Stomach smooth muscle (tissue), 2 donors: ENCODE measurements at regions not wholly inside any gene's neighbourhood (a gene's known extent, or its start where the extent isn't known, plus 50 kb on each side); places are given as distances from the start of the nearest gene placed in this dataset.

ENCODE experiments used
- H3K27ac ChIP-seq: one replicate; pipeline ENCODE4 v1.7.0; 2013; ENCODE audit warnings: mild to moderate bottlenecking, low read length, inconsistent platforms
- H3K27me3 ChIP-seq, 2 donors: one replicate each; pipeline ENCODE4 v1.7.0; 2013; ENCODE audit warnings: low read length in 2 of 2; ENCODE audit not compliant: insufficient read depth in 2 of 2, control insufficient read depth in 1 of 2
- H3K36me3 ChIP-seq, 2 donors: one replicate each; pipeline ENCODE4 v1.7.0; 2013; ENCODE audit warnings: low read length in 2 of 2; ENCODE audit not compliant: control insufficient read depth in 2 of 2, insufficient read depth in 2 of 2
- H3K4me1 ChIP-seq: one replicate; pipeline ENCODE4 v1.7.0; 2013; ENCODE audit warnings: low read length; ENCODE audit not compliant: control insufficient read depth, insufficient read depth
- H3K4me3 ChIP-seq, 2 donors: one replicate each; pipeline ENCODE4 v1.7.0; 2013; ENCODE audit warnings: low read length in 2 of 2
- H3K9ac ChIP-seq, 2 donors: one replicate each; pipeline ENCODE4 v1.7.0; 2013; ENCODE audit warnings: low read length in 2 of 2, mild to moderate bottlenecking in 1 of 2
- H3K9me3 ChIP-seq, 2 donors: one replicate each; pipeline ENCODE4 v1.7.0; 2013; ENCODE audit warnings: low read length in 2 of 2; ENCODE audit not compliant: control insufficient read depth in 2 of 2
- donor health status: healthy.
- donor health status: Pancreatic carcinoma.

- Histone ChIP-seq H3K9ac (no peak overlapping the region), H3K27ac (no peak overlapping the region), H3K27me3 (no peaks in the 10 kb centered on the region), H3K9me3 (no peaks in the 10 kb centered on the region), H3K36me3 (no peaks in the 10 kb centered on the region), H3K4me3 (no peak overlapping the region), H3K4me1 (no peaks in the 10 kb centered on the region)
Measured at GRCh38 chr3:82053236-82053635, 291.8 kb upstream of the GBE1 start.

GRCh38 chr3:82050382-82050781 lies 288.9 kb upstream of the GBE1 start:
- Histone ChIP-seq H3K27me3 (no peaks in the 10 kb centered on the region), H3K9ac (no peak overlapping the region), H3K4me1 (no peaks in the 10 kb centered on the region), H3K4me3 (no peak overlapping the region), H3K9me3 (no peaks in the 10 kb centered on the region), H3K36me3 (no peaks in the 10 kb centered on the region), H3K27ac (no peak overlapping the region)

GRCh38 chr3:82048711-82049110 lies 287.3 kb upstream of the GBE1 start:
- Histone ChIP-seq H3K9ac (no peak overlapping the region), H3K9me3 (no peaks in the 10 kb centered on the region), H3K36me3 (no peaks in the 10 kb centered on the region), H3K4me3 (no peak overlapping the region), H3K27me3 (no peaks in the 10 kb centered on the region), H3K27ac (no peak overlapping the region), H3K4me1 (no peaks in the 10 kb centered on the region)

- no peak overlapping the region for H3K27ac ChIP-seq
- H3K27me3 ChIP-seq = no peaks in the 10 kb centered on the region
- H3K9me3 ChIP-seq = no peaks in the 10 kb centered on the region
- H3K36me3 ChIP-seq = no peaks in the 10 kb centered on the region
- no peak overlapping the region for H3K4me3 ChIP-seq
- no peak overlapping the region for H3K9ac ChIP-seq
- H3K4me1 ChIP-seq = no peaks in the 10 kb centered on the region
Measured at GRCh38 chr3:82044930-82045705, 283.7 kb upstream of the GBE1 start.

GRCh38 chr3:82038556-82038955 lies 277.1 kb upstream of the GBE1 start:
- Histone ChIP-seq H3K4me3 (no peak overlapping the region), H3K9ac (no peak overlapping the region), H3K27me3 (no peaks in the 10 kb centered on the region), H3K9me3 (no peaks in the 10 kb centered on the region), H3K36me3 (no peaks in the 10 kb centered on the region), H3K27ac (no peak overlapping the region), H3K4me1 (no peaks in the 10 kb centered on the region)

GRCh38 chr3:82033186-82033585 lies 271.7 kb upstream of the GBE1 start:
- Histone ChIP-seq H3K4me1 (no peaks in the 10 kb centered on the region), H3K9ac (no peak overlapping the region), H3K9me3 (no peaks in the 10 kb centered on the region), H3K27me3 (no peaks in the 10 kb centered on the region), H3K4me3 (no peak overlapping the region), H3K27ac (no peak overlapping the region), H3K36me3 (no peaks in the 10 kb centered on the region)

GRCh38 chr3:82031596-82031995 lies 270.2 kb upstream of the GBE1 start:
- H3K9ac ChIP-seq = no peak overlapping the region
- no peak overlapping the region for H3K4me3 ChIP-seq
- H3K27me3 ChIP-seq = no peaks in the 10 kb centered on the region
- no peaks in the 10 kb centered on the region for H3K9me3 ChIP-seq
- H3K4me1 ChIP-seq = no peaks in the 10 kb centered on the region
- H3K36me3 ChIP-seq = no peaks in the 10 kb centered on the region
- H3K27ac ChIP-seq = no peak overlapping the region

- Histone ChIP-seq H3K9ac (no peak overlapping the region), H3K4me3 (no peak overlapping the region), H3K36me3 (no peaks in the 10 kb centered on the region), H3K4me1 (no peaks in the 10 kb centered on the region), H3K27me3 (no peaks in the 10 kb centered on the region), H3K27ac (no peak overlapping the region), H3K9me3 (no peaks in the 10 kb centered on the region)
Measured at GRCh38 chr3:82030916-82031315, 269.5 kb upstream of the GBE1 start.

- Histone ChIP-seq H3K9ac (no peak overlapping the region), H3K9me3 (no peaks in the 10 kb centered on the region), H3K27me3 (no peaks in the 10 kb centered on the region), H3K4me3 (no peak overlapping the region), H3K4me1 (no peaks in the 10 kb centered on the region), H3K27ac (no peak overlapping the region), H3K36me3 (no peaks in the 10 kb centered on the region)
Measured at GRCh38 chr3:82022836-82023235, 261.4 kb upstream of the GBE1 start.

GRCh38 chr3:82020282-82020681 lies 258.8 kb upstream of the GBE1 start:
- no peaks in the 10 kb centered on the region for H3K36me3 ChIP-seq
- no peak overlapping the region for H3K9ac ChIP-seq
- no peaks in the 10 kb centered on the region for H3K27me3 ChIP-seq
- H3K4me3 ChIP-seq = no peak overlapping the region
- no peaks in the 10 kb centered on the region for H3K4me1 ChIP-seq
- H3K27ac ChIP-seq = no peak overlapping the region
- H3K9me3 ChIP-seq = no peaks in the 10 kb centered on the region

GRCh38 chr3:82015241-82015640 lies 253.8 kb upstream of the GBE1 start:
- Histone ChIP-seq H3K4me1 (no peaks in the 10 kb centered on the region), H3K9ac (no peak overlapping the region), H3K9me3 (no peaks in the 10 kb centered on the region), H3K27ac (no peak overlapping the region), H3K36me3 (no peaks in the 10 kb centered on the region), H3K4me3 (no peak overlapping the region), H3K27me3 (no peaks in the 10 kb centered on the region)
